ENCODE measurements at regions not wholly inside any gene's neighbourhood (a gene's known extent, or its start where the extent isn't known, plus 50 kb on each side); places are given as distances from the start of the nearest gene placed in this dataset.
"Not testable (repeated sequence)": the region's sequence is repeated elsewhere in the genome, so short reads cannot be mapped to it uniquely, and the experiment has no call there.

- DNase-seq = not testable (repeated sequence)
Measured at GRCh38 chr1:195159795-195160194, 1448.4 kb downstream of the KCNT2 start.

- DNase-seq = no peak
Measured at GRCh38 chr1:195158091-195158490, 1450.1 kb downstream of the KCNT2 start.

- DNase-seq = no peak
Measured at GRCh38 chr1:195153107-195153506, 1455.1 kb downstream of the KCNT2 start.

- no peak for DNase-seq
Measured at GRCh38 chr1:195150768-195151167, 1457.5 kb downstream of the KCNT2 start.

GRCh38 chr1:195141294-195141693, 1466.9 kb downstream of the KCNT2 start:
- no peak for DNase-seq

- no peak for DNase-seq
Measured at GRCh38 chr1:195130598-195130997, 1477.6 kb downstream of the KCNT2 start.

- no peak for DNase-seq
Measured at GRCh38 chr1:195122497-195122896, 1485.7 kb downstream of the KCNT2 start.

GRCh38 chr1:195113471-195113870, 1494.8 kb downstream of the KCNT2 start:
- DNase-seq = no peak

- DNase-seq = no peak
Measured at GRCh38 chr1:195105773-195106172, 1502.5 kb downstream of the KCNT2 start.

- no peak for DNase-seq
Measured at GRCh38 chr1:195105281-195105680, 1503.0 kb downstream of the KCNT2 start.

GRCh38 chr1:195097316-195097715, 1510.9 kb downstream of the KCNT2 start:
- DNase-seq = no peak

- DNase-seq = no peak
Measured at GRCh38 chr1:195096051-195096521, 1512.2 kb downstream of the KCNT2 start.

- DNase-seq = no peak
Measured at GRCh38 chr1:195085196-195085595, 1523.0 kb downstream of the KCNT2 start.

- DNase-seq = no peak
Measured at GRCh38 chr1:195082183-195082582, 1526.1 kb downstream of the KCNT2 start.

- no peak for DNase-seq
Measured at GRCh38 chr1:195076682-195077081, 1531.6 kb downstream of the KCNT2 start.

GRCh38 chr1:195075973-195076372, 1532.3 kb downstream of the KCNT2 start:
- DNase-seq = no peak

- DNase-seq = no peak
Measured at GRCh38 chr1:195071461-195071860, 1536.8 kb downstream of the KCNT2 start.

- no peak for DNase-seq
Measured at GRCh38 chr1:195065437-195065836, 1542.8 kb downstream of the KCNT2 start.

GRCh38 chr1:195064358-195064757, 1543.9 kb downstream of the KCNT2 start:
- DNase-seq = no peak

- no peak for DNase-seq
Measured at GRCh38 chr1:195054217-195054687, 1554.0 kb downstream of the KCNT2 start.

- DNase-seq = no peak
Measured at GRCh38 chr1:195053478-195053877, 1554.8 kb downstream of the KCNT2 start.

GRCh38 chr1:195047772-195048171, 1560.5 kb downstream of the KCNT2 start:
- DNase-seq = no peak

- no peak for DNase-seq
Measured at GRCh38 chr1:195045072-195045471, 1563.2 kb downstream of the KCNT2 start.

GRCh38 chr1:195030793-195031192, 1577.4 kb downstream of the KCNT2 start:
- DNase-seq = no peak

- no peak for DNase-seq
Measured at GRCh38 chr1:195026792-195027191, 1581.4 kb downstream of the KCNT2 start.

GRCh38 chr1:195019385-195019784, 1588.9 kb downstream of the KCNT2 start:
- no peak for DNase-seq

Measured in AML-193 (cell line).